ENCODE measurements at regions not wholly inside any gene's neighbourhood (a gene's known extent, or its start where the extent isn't known, plus 50 kb on each side); places are given as distances from the start of the nearest gene placed in this dataset.
"Not testable (repeated sequence)": the region's sequence is repeated elsewhere in the genome, so short reads cannot be mapped to it uniquely, and the experiment has no call there.

GRCh38 chr9:39527387-39528029 is 172.0 kb downstream of the SPATA31A1 start:
- not testable (repeated sequence) for H3K4me2 ChIP-seq (ENCODE audit: low read depth, low read length, poor library complexity, severe bottlenecking); H3K36me3 ChIP-seq (ENCODE audit: insufficient read depth, low read length); H4K20me1 ChIP-seq (ENCODE audit: insufficient read depth, low read depth, low read length); H3K27ac ChIP-seq (ENCODE audit: low read length); H3K4me3 ChIP-seq (ENCODE audit: low read length); H3K4me1 ChIP-seq (ENCODE audit: low read length); H3K9ac ChIP-seq (ENCODE audit: low read length); DNase-seq; H2AFZ ChIP-seq (ENCODE audit: low read length); H3K27me3 ChIP-seq (ENCODE audit: low read length); H3K9me3 ChIP-seq (ENCODE audit: low read length); H3K79me2 ChIP-seq (ENCODE audit: low read length); H3K9me2 ChIP-seq (replicated peaks; ENCODE audit: insufficient read depth, low read length)

- H3K79me2 ChIP-seq (ENCODE audit: low read length); H3K36me3 ChIP-seq (ENCODE audit: insufficient read depth, low read length); H3K4me3 ChIP-seq (ENCODE audit: low read length); H2AFZ ChIP-seq (ENCODE audit: low read length); H3K9ac ChIP-seq (ENCODE audit: low read length); H4K20me1 ChIP-seq (ENCODE audit: insufficient read depth, low read depth, low read length); H3K4me2 ChIP-seq (ENCODE audit: low read depth, low read length, poor library complexity, severe bottlenecking); H3K9me3 ChIP-seq (ENCODE audit: low read length); H3K9me2 ChIP-seq (replicated peaks; ENCODE audit: insufficient read depth, low read length); H3K27me3 ChIP-seq (ENCODE audit: low read length); DNase-seq; H3K27ac ChIP-seq (ENCODE audit: low read length); H3K4me1 ChIP-seq (ENCODE audit: low read length): not testable (repeated sequence)
Observed at GRCh38 chr9:39532597-39532996, 177.1 kb downstream of the SPATA31A1 start.

DNA sequence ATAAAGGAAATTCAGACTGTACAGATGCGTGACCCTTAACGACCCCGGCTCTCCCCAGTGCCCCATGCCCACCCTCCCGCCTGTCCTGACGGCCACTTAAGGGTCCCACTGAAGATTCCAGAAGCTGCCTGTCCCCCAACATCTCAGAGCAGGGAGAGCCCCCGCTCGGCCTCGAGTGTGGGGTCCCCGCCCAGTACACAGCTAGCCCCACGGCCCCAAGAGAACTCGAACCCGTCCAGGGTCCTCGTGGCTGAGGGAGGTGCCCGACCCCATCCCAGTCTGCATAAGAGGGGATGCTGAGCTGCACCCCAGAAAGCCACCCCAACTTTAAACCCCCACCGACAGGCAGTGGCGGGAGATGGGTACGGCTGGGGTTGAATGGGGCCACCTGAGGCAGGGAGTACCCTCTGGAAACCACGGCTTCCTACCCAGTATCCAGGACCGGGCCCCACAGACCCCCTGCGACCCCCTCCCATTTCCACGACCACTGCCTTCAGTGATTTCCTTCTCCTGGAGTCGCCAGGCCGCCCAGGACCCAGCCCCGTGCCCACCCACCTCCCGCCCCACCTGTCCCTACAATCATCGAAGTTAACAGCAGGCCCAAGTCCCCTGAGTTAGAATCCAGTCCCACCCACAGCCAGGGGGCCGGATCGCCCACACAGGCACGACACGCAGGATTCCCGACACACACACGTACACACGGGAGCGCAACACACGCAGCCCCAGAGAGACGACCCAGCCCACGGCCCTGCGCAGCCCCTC is 177.7 kb downstream of the SPATA31A1 start:
- not testable (repeated sequence) for H2AFZ ChIP-seq (ENCODE audit: low read length); DNase-seq; H3K27me3 ChIP-seq (ENCODE audit: low read length); H4K20me1 ChIP-seq (ENCODE audit: insufficient read depth, low read depth, low read length); H3K4me3 ChIP-seq (ENCODE audit: low read length); H3K9me2 ChIP-seq (replicated peaks; ENCODE audit: insufficient read depth, low read length); H3K27ac ChIP-seq (ENCODE audit: low read length); H3K36me3 ChIP-seq (ENCODE audit: insufficient read depth, low read length); H3K79me2 ChIP-seq (ENCODE audit: low read length); H3K9ac ChIP-seq (ENCODE audit: low read length); H3K4me2 ChIP-seq (ENCODE audit: low read depth, low read length, poor library complexity, severe bottlenecking); H3K9me3 ChIP-seq (ENCODE audit: low read length); H3K4me1 ChIP-seq (ENCODE audit: low read length)

- H3K27me3 ChIP-seq (ENCODE audit: low read length); H3K27ac ChIP-seq (ENCODE audit: low read length); DNase-seq; H3K4me3 ChIP-seq (ENCODE audit: low read length); H2AFZ ChIP-seq (ENCODE audit: low read length); H3K9ac ChIP-seq (ENCODE audit: low read length); H3K36me3 ChIP-seq (ENCODE audit: insufficient read depth, low read length); H3K4me1 ChIP-seq (ENCODE audit: low read length); H3K9me2 ChIP-seq (replicated peaks; ENCODE audit: insufficient read depth, low read length); H4K20me1 ChIP-seq (ENCODE audit: insufficient read depth, low read depth, low read length); H3K79me2 ChIP-seq (ENCODE audit: low read length); H3K4me2 ChIP-seq (ENCODE audit: low read depth, low read length, poor library complexity, severe bottlenecking); H3K9me3 ChIP-seq (ENCODE audit: low read length): not testable (repeated sequence)
Observed at GRCh38 chr9:39533763-39534548, 178.5 kb downstream of the SPATA31A1 start.

DNA sequence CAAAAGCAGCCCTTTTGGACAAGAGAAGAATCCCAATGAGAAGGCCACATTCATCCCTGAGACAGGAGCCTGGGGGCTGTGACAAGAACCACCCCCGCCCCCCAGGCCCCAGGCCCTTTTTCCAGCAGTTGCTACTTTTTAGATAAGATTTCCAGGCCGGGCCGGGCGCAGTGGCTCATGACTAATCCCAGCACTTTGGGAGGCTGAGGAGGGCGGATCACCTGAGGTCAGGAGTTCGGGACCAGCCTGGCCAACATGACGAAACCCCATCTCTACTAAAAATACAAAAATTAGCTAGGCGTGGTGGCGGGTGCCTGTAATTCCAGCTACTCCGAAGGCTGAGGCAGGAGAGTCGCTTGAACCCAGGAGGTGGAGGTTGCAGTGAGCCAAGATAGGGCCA is 179.4 kb downstream of the SPATA31A1 start:
- H4K20me1 ChIP-seq (ENCODE audit: insufficient read depth, low read depth, low read length); H3K36me3 ChIP-seq (ENCODE audit: insufficient read depth, low read length); H3K4me3 ChIP-seq (ENCODE audit: low read length); H3K27me3 ChIP-seq (ENCODE audit: low read length); H2AFZ ChIP-seq (ENCODE audit: low read length); H3K9me2 ChIP-seq (replicated peaks; ENCODE audit: insufficient read depth, low read length); H3K27ac ChIP-seq (ENCODE audit: low read length); H3K4me2 ChIP-seq (ENCODE audit: low read depth, low read length, poor library complexity, severe bottlenecking); DNase-seq; H3K9ac ChIP-seq (ENCODE audit: low read length); H3K79me2 ChIP-seq (ENCODE audit: low read length); H3K9me3 ChIP-seq (ENCODE audit: low read length); H3K4me1 ChIP-seq (ENCODE audit: low read length): not testable (repeated sequence)

DNA sequence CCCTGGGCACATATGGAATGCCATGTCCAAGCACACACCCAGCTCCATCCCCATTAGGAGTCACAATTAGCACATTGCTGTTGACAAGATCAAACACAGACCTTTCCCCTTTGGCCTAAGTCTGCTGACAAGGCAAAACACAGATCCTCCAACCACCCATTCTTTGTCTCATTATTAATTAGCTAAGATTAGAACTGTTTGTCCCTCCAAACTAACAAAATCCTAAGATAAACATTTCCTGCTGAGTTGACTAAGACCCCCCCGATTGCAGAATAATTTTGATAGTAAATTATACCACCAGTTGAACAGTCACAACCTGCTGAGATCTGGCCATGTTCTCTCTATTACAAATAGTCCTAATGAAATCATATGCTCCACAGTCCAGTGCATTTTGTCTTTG is 186.7 kb downstream of the SPATA31A1 start:
- DNase-seq: not testable (repeated sequence)

GRCh38 chr9:39545079-39545478 is 189.6 kb downstream of the SPATA31A1 start:
- DNase-seq; H3K36me3 ChIP-seq (ENCODE audit: insufficient read depth, low read length); H3K27me3 ChIP-seq (ENCODE audit: low read length): not testable (repeated sequence)

More for the DNA sequence above, 186.7 kb downstream of the SPATA31A1 start:
- not testable (repeated sequence) for H3K4me3 ChIP-seq (ENCODE audit: low read length); H2AFZ ChIP-seq (ENCODE audit: low read length); H3K9me2 ChIP-seq (replicated peaks; ENCODE audit: insufficient read depth, low read length); H3K4me1 ChIP-seq (ENCODE audit: low read length); H4K20me1 ChIP-seq (ENCODE audit: insufficient read depth, low read depth, low read length); H3K27ac ChIP-seq (ENCODE audit: low read length); H3K79me2 ChIP-seq (ENCODE audit: low read length); H3K9me3 ChIP-seq (ENCODE audit: low read length); H3K4me2 ChIP-seq (ENCODE audit: low read depth, low read length, poor library complexity, severe bottlenecking); H3K27me3 ChIP-seq (ENCODE audit: low read length); H3K9ac ChIP-seq (ENCODE audit: low read length); H3K36me3 ChIP-seq (ENCODE audit: insufficient read depth, low read length)

GRCh38 chr9:39550573-39550972 is 195.1 kb downstream of the SPATA31A1 start:
- not testable (repeated sequence) for H2AFZ ChIP-seq (ENCODE audit: low read length); H3K4me1 ChIP-seq (ENCODE audit: low read length); H3K4me2 ChIP-seq (ENCODE audit: low read depth, low read length, poor library complexity, severe bottlenecking)

More at GRCh38 chr9:39545079-39545478, 189.6 kb downstream of the SPATA31A1 start:
- H3K4me2 ChIP-seq (ENCODE audit: low read depth, low read length, poor library complexity, severe bottlenecking); H3K9me2 ChIP-seq (replicated peaks; ENCODE audit: insufficient read depth, low read length); H2AFZ ChIP-seq (ENCODE audit: low read length); H3K4me3 ChIP-seq (ENCODE audit: low read length); H3K9ac ChIP-seq (ENCODE audit: low read length); H3K4me1 ChIP-seq (ENCODE audit: low read length); H3K9me3 ChIP-seq (ENCODE audit: low read length); H3K27ac ChIP-seq (ENCODE audit: low read length); H4K20me1 ChIP-seq (ENCODE audit: insufficient read depth, low read depth, low read length); H3K79me2 ChIP-seq (ENCODE audit: low read length): not testable (repeated sequence)

More at GRCh38 chr9:39550573-39550972, 195.1 kb downstream of the SPATA31A1 start:
- H3K9me3 ChIP-seq (ENCODE audit: low read length); H3K9me2 ChIP-seq (replicated peaks; ENCODE audit: insufficient read depth, low read length); H3K36me3 ChIP-seq (ENCODE audit: insufficient read depth, low read length); H3K27ac ChIP-seq (ENCODE audit: low read length); H4K20me1 ChIP-seq (ENCODE audit: insufficient read depth, low read depth, low read length); H3K4me3 ChIP-seq (ENCODE audit: low read length); H3K79me2 ChIP-seq (ENCODE audit: low read length); H3K27me3 ChIP-seq (ENCODE audit: low read length); DNase-seq; H3K9ac ChIP-seq (ENCODE audit: low read length): not testable (repeated sequence)
